ENCODE measurements at regions not wholly inside any gene's neighbourhood (a gene's known extent, or its start where the extent isn't known, plus 50 kb on each side); places are given as distances from the start of the nearest gene placed in this dataset.

DNA sequence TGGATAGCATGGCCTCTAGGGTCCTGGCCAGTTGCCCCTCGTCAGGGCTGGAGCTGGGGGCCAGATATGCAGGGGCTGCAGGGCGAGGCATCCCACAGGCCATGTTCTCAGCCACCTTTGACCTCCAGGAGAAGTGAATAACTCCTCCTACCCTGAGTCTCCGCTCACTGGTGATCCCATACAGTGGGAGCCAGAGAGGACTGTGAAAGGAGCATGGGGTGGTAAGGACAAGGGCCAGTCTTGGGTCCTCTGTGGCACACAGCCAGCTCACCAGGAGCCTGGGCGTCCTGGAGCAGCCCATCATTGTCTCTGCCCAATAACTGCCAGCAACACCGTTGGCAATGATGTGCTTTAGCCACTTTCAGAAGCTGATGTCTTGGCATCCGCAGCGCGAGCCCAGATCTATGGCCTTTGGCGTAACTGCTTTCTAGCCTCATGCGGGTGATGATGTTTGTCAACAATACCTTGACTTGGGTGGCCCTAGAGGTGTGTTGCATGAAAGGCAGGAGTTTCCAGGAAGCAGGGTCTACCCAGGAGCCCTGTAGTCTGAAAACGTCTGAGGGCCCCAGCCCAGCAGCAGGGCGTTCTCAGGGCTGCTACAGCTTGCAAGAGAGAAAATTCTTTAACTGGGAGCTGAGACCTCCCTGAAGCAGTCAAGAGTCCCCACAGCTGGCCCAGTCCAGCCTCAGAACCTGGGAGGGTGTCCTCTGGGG, 61.1 kb upstream of the IQSEC1 start (continued):
- TF ChIP-seq, protein P1, sequence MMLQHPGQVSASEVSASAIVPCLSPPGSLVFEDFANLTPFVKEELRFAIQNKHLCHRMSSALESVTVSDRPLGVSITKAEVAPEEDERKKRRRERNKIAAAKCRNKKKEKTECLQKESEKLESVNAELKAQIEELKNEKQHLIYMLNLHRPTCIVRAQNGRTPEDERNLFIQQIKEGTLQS (IDR thresholded peaks at IDR 0.05), result no peak
- TF ChIP-seq, protein P1 (CRISPR knock-in tag; conservative IDR thresholded peaks at IDR 0.05), result no peak
- TF ChIP-seq, protein P2, sequence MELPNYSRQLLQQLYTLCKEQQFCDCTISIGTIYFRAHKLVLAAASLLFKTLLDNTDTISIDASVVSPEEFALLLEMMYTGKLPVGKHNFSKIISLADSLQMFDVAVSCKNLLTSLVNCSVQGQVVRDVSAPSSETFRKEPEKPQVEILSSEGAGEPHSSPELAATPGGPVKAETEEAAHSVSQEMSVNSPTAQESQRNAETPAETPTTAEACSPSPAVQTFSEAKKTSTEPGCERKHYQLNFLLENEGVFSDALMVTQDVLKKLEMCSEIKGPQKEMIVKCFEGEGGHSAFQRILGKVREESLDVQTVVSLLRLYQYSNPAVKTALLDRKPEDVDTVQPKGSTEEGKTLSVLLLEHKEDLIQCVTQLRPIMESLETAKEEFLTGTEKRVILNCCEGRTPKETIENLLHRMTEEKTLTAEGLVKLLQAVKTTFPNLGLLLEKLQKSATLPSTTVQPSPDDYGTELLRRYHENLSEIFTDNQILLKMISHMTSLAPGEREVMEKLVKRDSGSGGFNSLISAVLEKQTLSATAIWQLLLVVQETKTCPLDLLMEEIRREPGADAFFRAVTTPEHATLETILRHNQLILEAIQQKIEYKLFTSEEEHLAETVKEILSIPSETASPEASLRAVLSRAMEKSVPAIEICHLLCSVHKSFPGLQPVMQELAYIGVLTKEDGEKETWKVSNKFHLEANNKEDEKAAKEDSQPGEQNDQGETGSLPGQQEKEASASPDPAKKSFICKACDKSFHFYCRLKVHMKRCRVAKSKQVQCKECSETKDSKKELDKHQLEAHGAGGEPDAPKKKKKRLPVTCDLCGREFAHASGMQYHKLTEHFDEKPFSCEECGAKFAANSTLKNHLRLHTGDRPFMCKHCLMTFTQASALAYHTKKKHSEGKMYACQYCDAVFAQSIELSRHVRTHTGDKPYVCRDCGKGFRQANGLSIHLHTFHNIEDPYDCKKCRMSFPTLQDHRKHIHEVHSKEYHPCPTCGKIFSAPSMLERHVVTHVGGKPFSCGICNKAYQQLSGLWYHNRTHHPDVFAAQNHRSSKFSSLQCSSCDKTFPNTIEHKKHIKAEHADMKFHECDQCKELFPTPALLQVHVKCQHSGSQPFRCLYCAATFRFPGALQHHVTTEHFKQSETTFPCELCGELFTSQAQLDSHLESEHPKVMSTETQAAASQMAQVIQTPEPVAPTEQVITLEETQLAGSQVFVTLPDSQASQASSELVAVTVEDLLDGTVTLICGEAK (IDR thresholded peaks at IDR 0.05), result no peak
- TF ChIP-seq, protein P2 (CRISPR knock-in tag; IDR thresholded peaks at IDR 0.05), result no peak

Measured in K562 (cell line).